Stimulated activated naive B cell treated with anti-CD40 and anti-IgM and Interleukin-4, amounts not matched to agents 10 μg/mL and 1 μg/mL and 100 μg/mL, for 72 hours (primary cell): ENCODE measurements at regions not wholly inside any gene's neighbourhood (a gene's known extent, or its start where the extent isn't known, plus 50 kb on each side); places are given as distances from the start of the nearest gene placed in this dataset.

Source experiments
- ATAC-seq, 2 donors: fragments of 150-1000 bp; cut with Tn5 transposase; replicated peaks; 2 replicates each; pipeline ENCODE4 v1.10.0; 2021; ENCODE audit warnings: moderate library complexity in 1 of 2
- DNase-seq: peaks from one replicate; pipeline ENCODE4 v3.0.0; 2021
- H3K27ac Mint-ChIP-seq: one replicate; pipeline ENCODE4 v1.8.0; 2022; ENCODE audit warnings: mild to moderate bottlenecking, mixed read lengths
- H3K27me3 Mint-ChIP-seq, 2 donors: one replicate each; pipeline ENCODE4 v1.8.0; 2022; ENCODE audit warnings: mixed read lengths in 2 of 2
- H3K36me3 Mint-ChIP-seq, 2 donors: one replicate each; pipeline ENCODE4 v1.8.0; 2022; ENCODE audit warnings: mixed read lengths in 2 of 2, mild to moderate bottlenecking in 1 of 2
- H3K4me1 Mint-ChIP-seq, 2 donors: one replicate each; pipeline ENCODE4 v1.8.0; 2022; ENCODE audit warnings: mixed read lengths in 2 of 2, mild to moderate bottlenecking in 1 of 2
- H3K4me3 Mint-ChIP-seq, 2 donors: one replicate each; pipeline ENCODE4 v1.8.0; 2022; ENCODE audit warnings: mild to moderate bottlenecking in 2 of 2, mixed read lengths in 2 of 2, moderate library complexity in 1 of 2
- H3K9me3 Mint-ChIP-seq, 2 donors: one replicate each; pipeline ENCODE4 v1.8.0; 2022; ENCODE audit warnings: mixed read lengths in 2 of 2, mild to moderate bottlenecking in 1 of 2

- Mint-ChIP-seq H3K4me1 (peaks cover 1 to 8% of the 10 kb centered on the region in 2 donors), H3K27ac (no peak overlapping the region), H3K4me3 (no peak overlapping the region), H3K9me3 (peaks cover 0 to 3% of the 10 kb centered on the region in 2 donors), H3K27me3 (no peaks in the 10 kb centered on the region), H3K36me3 (no peaks in the 10 kb centered on the region)
- DNase-seq (no peak), ATAC-seq (no peak)
These were observed 114.8 kb upstream of the MARCKS start for GRCh38 chr6:113742342-113742741.

GRCh38 chr6:113744861-113745260, 112.3 kb upstream of the MARCKS start:
- Mint-ChIP-seq H3K27me3 (no peaks in the 10 kb centered on the region), H3K4me1 (peaks cover 3 to 14% of the 10 kb centered on the region in 2 donors), H3K4me3 (no peak overlapping the region), H3K9me3 (no peaks in the 10 kb centered on the region), H3K27ac (no peak overlapping the region), H3K36me3 (no peaks in the 10 kb centered on the region)
- no peak for ATAC-seq
- no peak for DNase-seq

GRCh38 chr6:113750151-113750855, 106.8 kb upstream of the MARCKS start:
- Mint-ChIP-seq H3K9me3 (no peaks in the 10 kb centered on the region), H3K4me1 (peaks cover 15 to 42% of the 10 kb centered on the region in 2 donors), H3K27ac (peak overlapping the region; percentile 9), H3K27me3 (no peaks in the 10 kb centered on the region), H3K4me3 (peak overlapping the region; percentile 46 to 47), H3K36me3 (no peaks in the 10 kb centered on the region)
- ATAC-seq (peak; percentile 76 to 83), DNase-seq (no peak)

- Mint-ChIP-seq H3K36me3 (peaks cover 0 to 2% of the 10 kb centered on the region in 2 donors), H3K27ac (peak overlapping the region; percentile 42), H3K27me3 (no peaks in the 10 kb centered on the region), H3K9me3 (peaks cover 5 to 6% of the 10 kb centered on the region in 2 donors), H3K4me3 (no peak overlapping the region), H3K4me1 (peaks cover 34 to 69% of the 10 kb centered on the region in 2 donors)
- ATAC-seq (no peak), DNase-seq (no peak)
These were observed 102.9 kb upstream of the MARCKS start for GRCh38 chr6:113754291-113754690.

GRCh38 chr6:113755449-113756289, 101.5 kb upstream of the MARCKS start:
- Mint-ChIP-seq H3K4me1 (peaks cover 32 to 60% of the 10 kb centered on the region in 2 donors), H3K9me3 (peaks cover 5 to 6% of the 10 kb centered on the region in 2 donors), H3K27ac (peak overlapping the region; percentile 91), H3K4me3 (peak overlapping the region; percentile 46 to 64), H3K36me3 (peaks cover 0 to 2% of the 10 kb centered on the region in 2 donors), H3K27me3 (no peaks in the 10 kb centered on the region)
- ATAC-seq = peak; percentile 87 to 88
- DNase-seq = peak; percentile 58

GRCh38 chr6:113756290-113756665, 100.9 kb upstream of the MARCKS start:
- peaks cover 0 to 2% of the 10 kb centered on the region in 2 donors for H3K36me3 Mint-ChIP-seq
- H3K4me1 Mint-ChIP-seq = peaks cover 32 to 60% of the 10 kb centered on the region in 2 donors
- H3K27ac Mint-ChIP-seq = no peak overlapping the region
- H3K27me3 Mint-ChIP-seq = no peaks in the 10 kb centered on the region
- no peak for DNase-seq
- H3K4me3 Mint-ChIP-seq = no peak overlapping the region
- peaks cover 5 to 6% of the 10 kb centered on the region in 2 donors for H3K9me3 Mint-ChIP-seq
- ATAC-seq = no peak

GRCh38 chr6:113758214-113758613, 98.9 kb upstream of the MARCKS start:
- no peak for ATAC-seq
- Mint-ChIP-seq H3K9me3 (peaks cover 5 to 6% of the 10 kb centered on the region in 2 donors), H3K27ac (no peak overlapping the region), H3K4me1 (peaks cover 33 to 55% of the 10 kb centered on the region in 2 donors), H3K27me3 (no peaks in the 10 kb centered on the region), H3K36me3 (peaks cover 0 to 2% of the 10 kb centered on the region in 2 donors), H3K4me3 (no peak overlapping the region)
- no peak for DNase-seq

GRCh38 chr6:113758826-113759574, 98.1 kb upstream of the MARCKS start:
- no peak for DNase-seq
- peaks cover 0 to 2% of the 10 kb centered on the region in 2 donors for H3K36me3 Mint-ChIP-seq
- peaks cover 37 to 55% of the 10 kb centered on the region in 2 donors for H3K4me1 Mint-ChIP-seq
- H3K27me3 Mint-ChIP-seq = no peaks in the 10 kb centered on the region
- H3K27ac Mint-ChIP-seq = no peak overlapping the region
- ATAC-seq = peak in 1 of 2 donors; percentile 38
- peaks cover 5 to 6% of the 10 kb centered on the region in 2 donors for H3K9me3 Mint-ChIP-seq
- no peak overlapping the region for H3K4me3 Mint-ChIP-seq

- no peak overlapping the region for H3K27ac Mint-ChIP-seq
- DNase-seq = no peak
These were observed 94.5 kb upstream of the MARCKS start for GRCh38 chr6:113762641-113763040.

GRCh38 chr6:113763311-113763766, 93.8 kb upstream of the MARCKS start:
- Mint-ChIP-seq H3K27me3 (no peaks in the 10 kb centered on the region), H3K36me3 (no peaks in the 10 kb centered on the region)
- no peak for DNase-seq

More at GRCh38 chr6:113762641-113763040, 94.5 kb upstream of the MARCKS start:
- Mint-ChIP-seq H3K9me3 (peaks cover under 1 to 2% of the 10 kb centered on the region in 2 donors), H3K4me1 (peaks cover 22 to 26% of the 10 kb centered on the region in 2 donors), H3K36me3 (peaks cover 0 to 1% of the 10 kb centered on the region in 2 donors), H3K4me3 (no peak overlapping the region), H3K27me3 (no peaks in the 10 kb centered on the region)
- no peak for ATAC-seq

GRCh38 chr6:113763876-113764275, 93.3 kb upstream of the MARCKS start:
- no peaks in the 10 kb centered on the region for H3K27me3 Mint-ChIP-seq
- H3K36me3 Mint-ChIP-seq = no peaks in the 10 kb centered on the region
- DNase-seq (no peak), ATAC-seq (peak; percentile 38 to 69)
- H3K9me3 Mint-ChIP-seq = no peaks in the 10 kb centered on the region
- no peak overlapping the region for H3K4me3 Mint-ChIP-seq
- peaks cover 17 to 20% of the 10 kb centered on the region in 2 donors for H3K4me1 Mint-ChIP-seq
- H3K27ac Mint-ChIP-seq = no peak overlapping the region

More at GRCh38 chr6:113763311-113763766, 93.8 kb upstream of the MARCKS start:
- ATAC-seq = peak in 1 of 2 donors; percentile 18
- no peak overlapping the region for H3K4me3 Mint-ChIP-seq
- peak overlapping the region; percentile 21 for H3K27ac Mint-ChIP-seq
- H3K4me1 Mint-ChIP-seq = peaks cover 21 to 26% of the 10 kb centered on the region in 2 donors
- no peaks in the 10 kb centered on the region for H3K9me3 Mint-ChIP-seq

- DNase-seq (no peak), ATAC-seq (no peak)
- Mint-ChIP-seq H3K36me3 (no peaks in the 10 kb centered on the region), H3K4me3 (no peak overlapping the region), H3K4me1 (peaks cover 12 to 14% of the 10 kb centered on the region in 2 donors), H3K27ac (no peak overlapping the region), H3K9me3 (no peaks in the 10 kb centered on the region), H3K27me3 (no peaks in the 10 kb centered on the region)
These were observed 91.2 kb upstream of the MARCKS start for GRCh38 chr6:113765909-113766308.

GRCh38 chr6:113767985-113768384, 89.2 kb upstream of the MARCKS start:
- Mint-ChIP-seq H3K4me3 (no peak overlapping the region), H3K36me3 (no peaks in the 10 kb centered on the region), H3K9me3 (no peaks in the 10 kb centered on the region), H3K27me3 (no peaks in the 10 kb centered on the region), H3K27ac (no peak overlapping the region), H3K4me1 (peaks cover 10 to 11% of the 10 kb centered on the region in 2 donors)
- DNase-seq (no peak), ATAC-seq (peak in 1 of 2 donors; percentile 49)

- no peaks in the 10 kb centered on the region for H3K9me3 Mint-ChIP-seq
- no peak overlapping the region for H3K27ac Mint-ChIP-seq
- peaks cover 4 to 6% of the 10 kb centered on the region in 2 donors for H3K4me1 Mint-ChIP-seq
- no peak overlapping the region for H3K4me3 Mint-ChIP-seq
- H3K36me3 Mint-ChIP-seq = no peaks in the 10 kb centered on the region
- H3K27me3 Mint-ChIP-seq = no peaks in the 10 kb centered on the region
- DNase-seq (no peak), ATAC-seq (no peak)
These were observed 84.2 kb upstream of the MARCKS start for GRCh38 chr6:113772961-113773360.
